ENCODE measurements at regions not wholly inside any gene's neighbourhood (a gene's known extent, or its start where the extent isn't known, plus 50 kb on each side); places are given as distances from the start of the nearest gene placed in this dataset.

DNA sequence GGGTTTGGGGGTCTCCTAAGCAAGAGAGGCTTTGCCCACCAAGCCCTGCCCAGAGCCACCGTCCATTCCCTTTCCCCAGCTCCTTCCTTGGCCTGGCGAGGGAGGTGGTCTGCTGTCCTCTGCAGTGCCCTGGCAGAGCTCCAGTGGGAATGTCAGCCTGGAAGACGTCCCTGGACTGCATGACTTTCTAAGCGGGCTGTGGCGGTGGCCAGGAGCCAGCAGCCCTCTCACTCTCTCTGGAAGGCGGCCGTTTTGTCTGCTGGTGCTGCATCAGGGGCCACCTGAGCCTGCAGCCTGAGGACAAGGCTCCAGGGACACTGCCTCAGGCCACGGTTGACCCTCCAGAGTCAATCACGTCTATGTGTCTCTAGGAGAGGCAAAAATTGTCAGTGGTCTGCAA lies 271.0 kb downstream of the SKAP2 start:
- no peak for TF ChIP-seq CTCF (IDR thresholded peaks at IDR 0.05)
- TF ChIP-seq POLR2A (IDR thresholded peaks at IDR 0.05) = no peak
